H1 (cell line): ENCODE measurements at regions not wholly inside any gene's neighbourhood (a gene's known extent, or its start where the extent isn't known, plus 50 kb on each side); places are given as distances from the start of the nearest gene placed in this dataset.

Experiments
- CTCF ChIA-PET: fragments of 300-600 bp; sonication (Branson Sonifier 250); formaldehyde crosslinking; loops from one replicate; lab custom pipeline; 2021; ENCODE audit not compliant: partially characterized antibody; lab: Charles Lee
- POLR2A ChIA-PET: fragments of 300-600 bp; sonication (Branson Sonifier 250); formaldehyde crosslinking; loops from one replicate; lab custom pipeline; 2021; ENCODE audit warnings: inconsistent platforms; ENCODE audit not compliant: partially characterized antibody; lab: Charles Lee
- DNase-seq, 2 experiments: peaks; one replicate each; pipeline versions ENCODE4 v3.0.0 to v3.0.0-alpha.2; 2010 to 2022; ENCODE audit warnings: low spot score in 2 of 2, low read depth in 1 of 2, mixed read lengths in 1 of 2
- FAIRE-seq: peaks from 2 replicates; lab custom pipeline; 2011; peaks lifted over from hg19 to GRCh38; lab: Jason Lieb, UNC
- H2AFZ ChIP-seq: 2 replicates; pipeline ENCODE4 v1.8.1; 2012; ENCODE audit warnings: low read length, inconsistent platforms
- H2AK5ac ChIP-seq: 2 replicates; pipeline ENCODE4 v1.6.1; 2013; ENCODE audit warnings: low read depth, low read length
- H2BK120ac ChIP-seq: replicated peaks from 2 replicates; pipeline ENCODE3; 2013; ENCODE audit warnings: low read depth, low read length, inconsistent platforms
- H2BK12ac ChIP-seq: 2 replicates; pipeline ENCODE4 v1.6.1; 2013; ENCODE audit warnings: low read depth, low read length
- H2BK15ac ChIP-seq: 2 replicates; pipeline ENCODE4 v1.6.1; 2013; ENCODE audit warnings: low read length
- H2BK20ac ChIP-seq: 2 replicates; pipeline ENCODE4 v1.6.1; 2013; ENCODE audit warnings: low read length
- H2BK5ac ChIP-seq: 2 replicates; pipeline ENCODE4 v1.6.1; 2013; ENCODE audit warnings: low read depth, low read length
- H3K14ac ChIP-seq: 2 replicates; pipeline ENCODE4 v1.6.1; 2013; ENCODE audit warnings: inconsistent platforms; ENCODE audit not compliant: insufficient read length
- H3K18ac ChIP-seq: 2 replicates; pipeline ENCODE4 v1.6.1; 2013; ENCODE audit warnings: low read length; ENCODE audit errors: extremely low read depth
- H3K23ac ChIP-seq: 2 replicates; pipeline ENCODE4 v1.6.1; 2013; ENCODE audit warnings: inconsistent platforms; ENCODE audit not compliant: insufficient read length
- H3K23me2 ChIP-seq: 2 replicates; pipeline ENCODE4 v1.6.1; 2013; ENCODE audit warnings: low read depth, low read length
- H3K27ac ChIP-seq: 2 replicates; pipeline ENCODE4 v1.6.1; 2011; ENCODE audit warnings: low read depth, low read length, inconsistent platforms
- H3K27me3 ChIP-seq, 4 experiments: replicated peaks in 1 of 4; 1 replicate in 1 of 4; 2 replicates in 3 of 4; pipeline versions ENCODE4 v1.6.1 to v1.8.1; 2011 to 2013; ENCODE audit warnings: low read length in 3 of 4, mild to moderate bottlenecking in 3 of 4, inconsistent platforms in 2 of 4, mixed read lengths in 2 of 4, moderate library complexity in 1 of 4; ENCODE audit not compliant: control insufficient read depth in 3 of 4, insufficient read depth in 3 of 4; ENCODE audit errors: extremely low read depth in 1 of 4
- H3K36me3 ChIP-seq, 4 experiments: 2 replicates each; pipeline versions ENCODE4 v1.6.1 to v1.8.1; 2011 to 2013; ENCODE audit warnings: mild to moderate bottlenecking in 4 of 4, low read length in 3 of 4, moderate library complexity in 2 of 4, control low read depth in 1 of 4, inconsistent platforms in 1 of 4; ENCODE audit not compliant: insufficient read depth in 4 of 4, control insufficient read depth in 2 of 4
- H3K4ac ChIP-seq: replicated peaks from 2 replicates; pipeline ENCODE3; 2013; ENCODE audit warnings: low read length, low read depth, mixed read lengths, inconsistent platforms; ENCODE audit not compliant: insufficient read length
- H3K4me1 ChIP-seq, 4 experiments: replicated peaks in 1 of 4; 1 replicate in 1 of 4; 2 replicates in 3 of 4; pipeline versions ENCODE4 v1.6.1 to v1.8.1; 2011 to 2013; ENCODE audit warnings: low read length in 3 of 4, inconsistent platforms in 2 of 4, mixed read lengths in 1 of 4; ENCODE audit not compliant: insufficient read depth in 4 of 4, control insufficient read depth in 3 of 4
- H3K4me2 ChIP-seq, 2 experiments: 2 replicates each; pipeline versions ENCODE4 v1.6.1 to v1.8.1; 2011 to 2013; ENCODE audit warnings: low read depth in 2 of 2, low read length in 2 of 2, control low read depth in 1 of 2, inconsistent platforms in 1 of 2, mild to moderate bottlenecking in 1 of 2; ENCODE audit not compliant: insufficient read depth in 1 of 2
- H3K4me3 ChIP-seq, 4 experiments: fragments of 200-600, 300-600 bp in 1 of 4; sonication (generic), shearing (Covaris generic), sonication (Bioruptor Twin) in 1 of 4; 2 replicates each; pipeline versions ENCODE4 v1.5.1 to v1.8.1; 2011 to 2016; ENCODE audit warnings: low read length in 4 of 4, low read depth in 3 of 4, control low read depth in 2 of 4, inconsistent platforms in 2 of 4, mild to moderate bottlenecking in 2 of 4, mixed read lengths in 1 of 4, moderate library complexity in 1 of 4; ENCODE audit not compliant: insufficient read depth in 2 of 4; ENCODE audit errors: extremely low read depth in 1 of 4
- H3K56ac ChIP-seq: replicated peaks from 2 replicates; pipeline ENCODE3; 2013; ENCODE audit warnings: low read depth, mild to moderate bottlenecking, mixed read lengths, low read length, inconsistent platforms; ENCODE audit not compliant: insufficient read length
- H3K79me1 ChIP-seq: 2 replicates; pipeline ENCODE4 v1.6.1; 2013; ENCODE audit warnings: low read depth, low read length, control low read depth
- H3K79me2 ChIP-seq, 2 experiments: 2 replicates each; pipeline versions ENCODE4 v1.6.1 to v1.8.1; 2012 to 2013; ENCODE audit warnings: low read length in 2 of 2, mild to moderate bottlenecking in 2 of 2, inconsistent platforms in 1 of 2; ENCODE audit not compliant: insufficient read depth in 2 of 2, control insufficient read depth in 1 of 2
- H3K9ac ChIP-seq, 4 experiments: replicated peaks in 1 of 4; 1 replicate in 1 of 4; 2 replicates in 3 of 4; pipeline versions ENCODE4 v1.6.1 to v1.8.1; 2011 to 2013; ENCODE audit warnings: low read depth in 3 of 4, low read length in 3 of 4, control low read depth in 2 of 4, mild to moderate bottlenecking in 2 of 4, moderate library complexity in 2 of 4, inconsistent platforms in 1 of 4; ENCODE audit errors: extremely low read depth in 1 of 4
- H3K9me3 ChIP-seq, 2 experiments: 2 replicates each; pipeline versions ENCODE4 v1.6.1 to v1.8.1; 2012 to 2013; ENCODE audit warnings: mild to moderate bottlenecking in 2 of 2, moderate library complexity in 2 of 2, control low read depth in 1 of 2, inconsistent platforms in 1 of 2, low read depth in 1 of 2, low read length in 1 of 2, mixed read lengths in 1 of 2; ENCODE audit not compliant: insufficient read depth in 2 of 2
- H4K20me1 ChIP-seq, 2 experiments: replicated peaks in 1 of 2; 2 replicates each; pipeline versions ENCODE3 to v1.8.1; 2011 to 2013; ENCODE audit warnings: inconsistent platforms in 2 of 2, low read length in 2 of 2, mild to moderate bottlenecking in 1 of 2; ENCODE audit not compliant: insufficient read depth in 2 of 2, control insufficient read depth in 1 of 2
- H4K5ac ChIP-seq: 2 replicates; pipeline ENCODE4 v1.6.1; 2013; ENCODE audit warnings: low read length, low read depth, mixed read lengths, inconsistent platforms; ENCODE audit not compliant: insufficient read length
- H4K8ac ChIP-seq: 2 replicates; pipeline ENCODE4 v1.8.0; 2013; ENCODE audit warnings: mild to moderate bottlenecking, moderate library complexity, low read length, inconsistent platforms; ENCODE audit not compliant: insufficient read depth; ENCODE audit errors: extremely low read depth
- H4K91ac ChIP-seq: replicated peaks from 2 replicates; pipeline ENCODE3; 2013; ENCODE audit warnings: low read length, mixed read lengths, inconsistent platforms; ENCODE audit not compliant: insufficient read length
- ASH2L ChIP-seq: fragments of 200-600, 300-600 bp; sonication (generic); IDR thresholded peaks from one replicate; pipeline ENCODE4 v1.7.1; 2017; ENCODE audit warnings: low read length
- ATF3 ChIP-seq: IDR thresholded peaks from 2 replicates; pipeline ENCODE4 v1.6.1; 2011; ENCODE audit warnings: low read depth, mild to moderate bottlenecking, low read length; ENCODE audit not compliant: insufficient read depth
- CBX5 ChIP-seq: fragments of 300-800, 300-1000 bp; sonication (generic); IDR thresholded peaks from 2 replicates; pipeline ENCODE4 v1.7.1; 2016; ENCODE audit warnings: antibody characterized with exemption, low read length, low read depth
- CEBPB ChIP-seq: IDR thresholded peaks from 2 replicates; pipeline ENCODE4 v1.6.1; 2012; ENCODE audit warnings: low read depth, low read length
- POLR2AphosphoS5 ChIP-seq: IDR thresholded peaks from 2 replicates; pipeline ENCODE4 v1.6.1; 2011; ENCODE audit warnings: low read depth, low read length
- POU5F1 ChIP-seq: IDR thresholded peaks from 2 replicates; pipeline ENCODE4 v1.6.1; 2011; ENCODE audit warnings: low read depth, mild to moderate bottlenecking, low read length, moderate library complexity
- RXRA ChIP-seq: IDR thresholded peaks from 2 replicates; pipeline ENCODE4 v1.6.1; 2011; ENCODE audit warnings: low read depth, mild to moderate bottlenecking, low read length, moderate library complexity; ENCODE audit not compliant: insufficient read depth
- SAP30 ChIP-seq: fragments of 300-600 bp; sonication (generic); IDR thresholded peaks from 2 replicates; pipeline ENCODE4 v1.7.1; 2012; ENCODE audit warnings: low read length, moderate library complexity, mild to moderate bottlenecking, inconsistent platforms; ENCODE audit not compliant: insufficient read depth, insufficient replicate concordance
- SIRT6 ChIP-seq: IDR thresholded peaks from one replicate; pipeline ENCODE4 v1.7.1; 2012; ENCODE audit warnings: low read length, inconsistent platforms
- SP1 ChIP-seq: IDR thresholded peaks from 2 replicates; pipeline ENCODE4 v1.6.1; 2011; ENCODE audit warnings: low read depth, low read length
- SP4 ChIP-seq: IDR thresholded peaks from 2 replicates; pipeline ENCODE4 v1.6.1; 2012; ENCODE audit warnings: low read length, inconsistent platforms
- TCF12 ChIP-seq: IDR thresholded peaks from 2 replicates; pipeline ENCODE4 v1.6.1; 2011; ENCODE audit warnings: low read depth, mild to moderate bottlenecking, low read length
- ZNF274 ChIP-seq: IDR thresholded peaks from 2 replicates; pipeline ENCODE4 v1.7.0; 2012; ENCODE audit warnings: low read length, borderline replicate concordance; ENCODE audit errors: extremely low read depth
- TF ChIP-seq, protein P1 (sequence below): IDR thresholded peaks from 2 replicates; pipeline ENCODE4 v1.6.1; 2012; ENCODE audit warnings: inconsistent platforms

DNA sequence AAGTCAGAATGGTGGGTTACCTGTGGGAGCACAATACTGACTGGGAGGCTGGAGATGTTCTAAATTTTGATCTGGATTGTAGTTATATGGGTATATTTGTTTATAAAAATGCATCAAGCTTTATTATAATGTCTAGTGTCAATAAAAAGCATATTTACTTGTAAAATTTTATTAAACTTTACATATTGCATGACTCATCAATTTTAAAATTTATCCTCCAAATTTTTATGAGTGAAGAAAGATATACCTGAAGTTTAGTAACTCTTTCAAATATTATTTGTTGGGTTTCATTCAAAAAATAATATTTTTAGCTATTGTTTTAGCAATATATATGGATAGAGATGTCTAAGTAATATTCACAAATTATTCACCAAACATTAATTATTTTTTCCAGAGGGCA is 103.0 kb downstream of the ANXA5 start:
- Histone ChIP-seq H3K56ac (no peak overlapping the region), H3K27me3 (peaks cover 0 to 1% (median 0%) of the 10 kb centered on the region in 4 experiments; a peak in 1 of 7 replicates), H4K8ac (no peak overlapping the region), H4K20me1 (no peaks in the 10 kb centered on the region), H2BK120ac (no peak overlapping the region), H3K79me1 (no peaks in the 10 kb centered on the region), H2BK15ac (no peak overlapping the region), H3K4ac (no peak overlapping the region), H3K79me2 (no peaks in the 10 kb centered on the region), H3K23ac (no peak overlapping the region), H3K9me3 (no peaks in the 10 kb centered on the region), H2AFZ (no peak overlapping the region), H3K14ac (no peak overlapping the region), H3K23me2 (no peaks in the 10 kb centered on the region), H3K18ac (no peak overlapping the region), H2BK12ac (no peak overlapping the region), H3K36me3 (no peaks in the 10 kb centered on the region), H3K4me2 (no peak overlapping the region), H3K4me1 (no peaks in the 10 kb centered on the region), H3K9ac (no peak overlapping the region), H4K5ac (no peak overlapping the region), H4K91ac (no peak overlapping the region), H3K27ac (no peak overlapping the region), H2AK5ac (no peak overlapping the region), H3K4me3 (no peak overlapping the region), H2BK20ac (no peak overlapping the region), H2BK5ac (no peak overlapping the region)
- ChIA-PET POLR2A (no interaction called here), CTCF (no interaction called here)
- FAIRE-seq = no peak
- no peak for DNase-seq
- no peak for TF ChIP-seq ATF3
- no peak for TF ChIP-seq POLR2AphosphoS5
- TF ChIP-seq SP1 = no peak
- TF ChIP-seq, protein P1, sequence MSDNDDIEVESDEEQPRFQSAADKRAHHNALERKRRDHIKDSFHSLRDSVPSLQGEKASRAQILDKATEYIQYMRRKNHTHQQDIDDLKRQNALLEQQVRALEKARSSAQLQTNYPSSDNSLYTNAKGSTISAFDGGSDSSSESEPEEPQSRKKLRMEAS = no peak
- no peak for TF ChIP-seq TCF12
- no peak for TF ChIP-seq SAP30
- TF ChIP-seq SP4 = no peak
- no peak for TF ChIP-seq POU5F1
- TF ChIP-seq RXRA = no peak
- no peak for TF ChIP-seq CEBPB
- no peak for TF ChIP-seq ASH2L
- TF ChIP-seq CBX5 = no peak
- no peak for TF ChIP-seq SIRT6
- TF ChIP-seq ZNF274 = no peak
